HCT116 (cell line): ENCODE measurements at regions not wholly inside any gene's neighbourhood (a gene's known extent, or its start where the extent isn't known, plus 50 kb on each side); places are given as distances from the start of the nearest gene placed in this dataset.

Source experiments
- EZH2phosphoT487 ChIP-seq: fragments of 200-600 bp; IDR thresholded peaks from 2 replicates; pipeline ENCODE4 v1.6.1; 2018; ENCODE audit warnings: antibody characterized with exemption, borderline replicate concordance
- RAD21 ChIP-seq: IDR thresholded peaks from 2 replicates; pipeline ENCODE4 v1.6.1; 2012; ENCODE audit warnings: low read depth, mild to moderate bottlenecking
- YY1 ChIP-seq: IDR thresholded peaks from 2 replicates; pipeline ENCODE4 v1.6.1; 2011; ENCODE audit warnings: low read length, low read depth, moderate library complexity, mild to moderate bottlenecking; ENCODE audit not compliant: insufficient replicate concordance; ENCODE audit errors: extremely low read depth
- TF ChIP-seq, protein P1 (sequence below), 3 experiments: fragments of 200-600 bp in 1 of 3; sonication (generic) in 1 of 3; IDR thresholded peaks in 2 of 3; conservative IDR thresholded peaks in 1 of 3; 2 replicates each; pipeline ENCODE4 v1.5.1; 2012 to 2017; ENCODE audit warnings: low read depth in 2 of 3, low read length in 2 of 3, antibody characterized with exemption in 1 of 3, borderline replicate concordance in 1 of 3, control low read depth in 1 of 3, mild to moderate bottlenecking in 1 of 3, mixed read lengths in 1 of 3, mixed run types in 1 of 3, moderate library complexity in 1 of 3; ENCODE audit not compliant: insufficient read depth in 1 of 3

DNA sequence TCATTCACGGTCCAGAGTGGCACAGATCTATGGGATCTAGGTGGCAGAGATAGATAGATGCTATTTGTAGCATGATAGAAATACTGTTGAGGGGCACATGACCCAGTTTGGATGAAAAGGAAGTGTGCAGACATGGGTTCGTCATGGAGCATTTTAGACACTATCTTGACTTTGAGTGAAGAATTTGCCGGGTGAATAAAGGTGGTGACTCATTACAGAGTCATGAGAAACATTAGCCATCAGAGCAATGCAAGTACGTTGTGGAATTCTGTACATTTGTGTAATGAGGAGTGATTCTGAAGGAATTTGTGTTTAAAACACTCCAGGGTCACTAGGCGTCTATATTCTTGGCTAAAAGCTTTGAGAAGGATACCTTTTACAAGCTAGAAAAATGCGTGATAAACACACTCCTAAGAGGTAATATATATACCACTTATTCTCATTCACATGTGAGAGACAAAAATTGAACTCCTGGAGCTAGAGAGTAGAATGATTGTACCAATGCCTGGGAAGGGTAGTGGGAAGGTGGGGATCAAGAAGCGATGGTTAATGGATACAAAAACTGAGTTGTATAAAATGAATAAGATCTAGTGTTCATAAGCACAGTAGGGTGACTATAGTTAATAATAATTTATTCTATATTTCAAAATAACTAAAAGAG, 593.7 kb upstream of the LUZP2 start:
- TF ChIP-seq, protein P1, sequence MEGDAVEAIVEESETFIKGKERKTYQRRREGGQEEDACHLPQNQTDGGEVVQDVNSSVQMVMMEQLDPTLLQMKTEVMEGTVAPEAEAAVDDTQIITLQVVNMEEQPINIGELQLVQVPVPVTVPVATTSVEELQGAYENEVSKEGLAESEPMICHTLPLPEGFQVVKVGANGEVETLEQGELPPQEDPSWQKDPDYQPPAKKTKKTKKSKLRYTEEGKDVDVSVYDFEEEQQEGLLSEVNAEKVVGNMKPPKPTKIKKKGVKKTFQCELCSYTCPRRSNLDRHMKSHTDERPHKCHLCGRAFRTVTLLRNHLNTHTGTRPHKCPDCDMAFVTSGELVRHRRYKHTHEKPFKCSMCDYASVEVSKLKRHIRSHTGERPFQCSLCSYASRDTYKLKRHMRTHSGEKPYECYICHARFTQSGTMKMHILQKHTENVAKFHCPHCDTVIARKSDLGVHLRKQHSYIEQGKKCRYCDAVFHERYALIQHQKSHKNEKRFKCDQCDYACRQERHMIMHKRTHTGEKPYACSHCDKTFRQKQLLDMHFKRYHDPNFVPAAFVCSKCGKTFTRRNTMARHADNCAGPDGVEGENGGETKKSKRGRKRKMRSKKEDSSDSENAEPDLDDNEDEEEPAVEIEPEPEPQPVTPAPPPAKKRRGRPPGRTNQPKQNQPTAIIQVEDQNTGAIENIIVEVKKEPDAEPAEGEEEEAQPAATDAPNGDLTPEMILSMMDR (IDR thresholded peaks at IDR 0.05 in 2 of 3, conservative IDR thresholded peaks at IDR 0.05 in 1 of 3; ENCODE audit: borderline replicate concordance in 1 of 3, insufficient read depth in 1 of 3, low read depth in 2 of 3, low read length in 2 of 3): no peak
- TF ChIP-seq RAD21 (no peak), YY1 (no peak), EZH2phosphoT487 (no peak)
